Panc1 (cell line): ENCODE measurements at regions not wholly inside any gene's neighbourhood (a gene's known extent, or its start where the extent isn't known, plus 50 kb on each side); places are given as distances from the start of the nearest gene placed in this dataset.

Experiments
- ATAC-seq: fragments of 200-7000 bp; cut with Tn5 transposase; 2 replicates; pipeline ENCODE4 v1.9.1; 2020; ENCODE audit warnings: mild to moderate bottlenecking, moderate library complexity
- BruUV-seq: library from RNA; stranded (reverse); fragments of 400-500 nt; replicated peaks from 2 replicates; lab custom pipeline; 2021; lab: Mats Ljungman, UMichigan
- CTCF ChIA-PET: fragments of 300-600 bp; sonication (Branson Sonifier 250); formaldehyde crosslinking; loops from one replicate; lab custom pipeline; 2022; ENCODE audit warnings: antibody characterized with exemption; lab: Charles Lee
- POLR2A ChIA-PET: fragments of 300-600 bp; sonication (Branson Sonifier 250); formaldehyde crosslinking; loops from one replicate; lab custom pipeline; 2022; ENCODE audit warnings: antibody characterized with exemption; lab: Charles Lee
- DNase-seq: peaks from one replicate; pipeline ENCODE4 v3.0.0-alpha.2; 2010; ENCODE audit warnings: low read depth, low spot score
- H3K27ac ChIP-seq: 2 replicates; pipeline ENCODE4 v1.5.1; 2011; ENCODE audit warnings: mild to moderate bottlenecking, low read length, inconsistent platforms
- H3K27me3 ChIP-seq: fragments of 200-500 bp; sonication (Bioruptor generic); 2 replicates; pipeline ENCODE4 v1.6.0; 2014; ENCODE audit warnings: low read length, inconsistent platforms; ENCODE audit not compliant: control insufficient read depth, insufficient read depth
- H3K36me3 ChIP-seq: fragments of 200-500 bp; sonication (Bioruptor generic); 2 replicates; pipeline ENCODE4 v1.5.1; 2014; ENCODE audit warnings: inconsistent platforms, mild to moderate bottlenecking, low read length, moderate library complexity; ENCODE audit not compliant: control insufficient read depth, insufficient read depth
- H3K4me1 ChIP-seq: 2 replicates; pipeline ENCODE4 v1.5.1; 2011; ENCODE audit warnings: inconsistent platforms, mild to moderate bottlenecking, low read length, moderate library complexity; ENCODE audit not compliant: control insufficient read depth, insufficient read depth
- H3K4me3 ChIP-seq, 2 experiments: 2 replicates each; pipeline ENCODE4 v1.5.1; 2011 to 2012; ENCODE audit warnings: low read depth in 2 of 2, low read length in 2 of 2, mild to moderate bottlenecking in 2 of 2, inconsistent platforms in 1 of 2, moderate library complexity in 1 of 2
- H3K9me3 ChIP-seq: fragments of 200-500 bp; sonication (Bioruptor generic); 2 replicates; pipeline ENCODE4 v1.5.1; 2014; ENCODE audit warnings: low read depth, mild to moderate bottlenecking, inconsistent platforms, low read length, moderate library complexity; ENCODE audit not compliant: control insufficient read depth, insufficient read depth
- POLR2AphosphoS5 ChIP-seq: IDR thresholded peaks from 2 replicates; pipeline ENCODE4 v1.6.1; 2012; ENCODE audit warnings: mild to moderate bottlenecking, low read depth, low read length, moderate library complexity
- SIN3A ChIP-seq: IDR thresholded peaks from 2 replicates; pipeline ENCODE4 v1.6.1; 2012; ENCODE audit warnings: low read depth, mild to moderate bottlenecking, low read length, moderate library complexity, borderline replicate concordance; ENCODE audit not compliant: insufficient read depth
- TCF7L2 ChIP-seq: IDR thresholded peaks from 2 replicates; pipeline ENCODE4 v1.6.1; 2011; ENCODE audit warnings: mild to moderate bottlenecking, low read depth, low read length, inconsistent platforms
- in situ Hi-C: cut with HindIII; loops from 2 replicates; pipeline ENCODE4 v1.10.0; 2016; ENCODE audit warnings: low sequenced_read_pairs, low pct_unique_long_range_greater_than_20kb
- intact Hi-C: fragments of 100-400 bp; cut with micrococcal nuclease; formaldehyde crosslinking; loops from one replicate; pipeline ENCODE4 v1.10.0; 2022; ENCODE audit not compliant: unreplicated experiment
- TF ChIP-seq, protein P1 (sequence below), 2 experiments: IDR thresholded peaks; 2 replicates each; pipeline ENCODE4 v1.6.1; 2011 to 2012; ENCODE audit warnings: low read depth in 2 of 2, control low read depth in 1 of 2, low read length in 1 of 2, mild to moderate bottlenecking in 1 of 2, moderate library complexity in 1 of 2; ENCODE audit not compliant: insufficient read depth in 1 of 2
- TF ChIP-seq, protein P2 (sequence below): fragments of 450-650 bp; IDR thresholded peaks from 2 replicates; pipeline ENCODE4 v1.5.1; 2017; ENCODE audit warnings: mild to moderate bottlenecking

DNA sequence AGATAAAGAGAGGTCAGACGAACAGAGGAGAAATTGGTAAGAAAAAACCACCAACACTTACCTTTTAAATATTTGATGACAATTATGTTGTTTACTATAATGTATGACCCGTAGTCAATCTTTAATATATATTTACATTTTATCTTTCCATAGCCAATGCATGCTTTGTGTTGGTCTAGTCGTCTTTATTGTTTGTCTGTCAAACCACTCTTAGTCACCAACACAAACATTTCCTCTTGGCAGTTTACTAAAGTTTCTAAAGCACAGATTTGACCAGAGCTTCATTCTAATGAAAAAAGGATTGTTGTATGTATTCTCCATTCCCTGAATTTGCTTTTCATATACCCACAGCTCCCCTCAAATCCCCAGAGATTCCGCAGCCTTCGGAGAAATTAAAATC is 784.7 kb upstream of the PIK3C3 start:
- Histone ChIP-seq H3K36me3 (no peaks in the 10 kb centered on the region), H3K9me3 (no peaks in the 10 kb centered on the region), H3K27me3 (no peaks in the 10 kb centered on the region), H3K4me3 (no peak overlapping the region), H3K27ac (no peak overlapping the region), H3K4me1 (no peaks in the 10 kb centered on the region)
- ATAC-seq (no peak), DNase-seq (no peak)
- CTCF ChIA-PET = no interaction called here
- intact Hi-C loops = no loop called here
- in situ Hi-C loops = no loop called here
- TF ChIP-seq SIN3A = no peak
- TF ChIP-seq, protein P1, sequence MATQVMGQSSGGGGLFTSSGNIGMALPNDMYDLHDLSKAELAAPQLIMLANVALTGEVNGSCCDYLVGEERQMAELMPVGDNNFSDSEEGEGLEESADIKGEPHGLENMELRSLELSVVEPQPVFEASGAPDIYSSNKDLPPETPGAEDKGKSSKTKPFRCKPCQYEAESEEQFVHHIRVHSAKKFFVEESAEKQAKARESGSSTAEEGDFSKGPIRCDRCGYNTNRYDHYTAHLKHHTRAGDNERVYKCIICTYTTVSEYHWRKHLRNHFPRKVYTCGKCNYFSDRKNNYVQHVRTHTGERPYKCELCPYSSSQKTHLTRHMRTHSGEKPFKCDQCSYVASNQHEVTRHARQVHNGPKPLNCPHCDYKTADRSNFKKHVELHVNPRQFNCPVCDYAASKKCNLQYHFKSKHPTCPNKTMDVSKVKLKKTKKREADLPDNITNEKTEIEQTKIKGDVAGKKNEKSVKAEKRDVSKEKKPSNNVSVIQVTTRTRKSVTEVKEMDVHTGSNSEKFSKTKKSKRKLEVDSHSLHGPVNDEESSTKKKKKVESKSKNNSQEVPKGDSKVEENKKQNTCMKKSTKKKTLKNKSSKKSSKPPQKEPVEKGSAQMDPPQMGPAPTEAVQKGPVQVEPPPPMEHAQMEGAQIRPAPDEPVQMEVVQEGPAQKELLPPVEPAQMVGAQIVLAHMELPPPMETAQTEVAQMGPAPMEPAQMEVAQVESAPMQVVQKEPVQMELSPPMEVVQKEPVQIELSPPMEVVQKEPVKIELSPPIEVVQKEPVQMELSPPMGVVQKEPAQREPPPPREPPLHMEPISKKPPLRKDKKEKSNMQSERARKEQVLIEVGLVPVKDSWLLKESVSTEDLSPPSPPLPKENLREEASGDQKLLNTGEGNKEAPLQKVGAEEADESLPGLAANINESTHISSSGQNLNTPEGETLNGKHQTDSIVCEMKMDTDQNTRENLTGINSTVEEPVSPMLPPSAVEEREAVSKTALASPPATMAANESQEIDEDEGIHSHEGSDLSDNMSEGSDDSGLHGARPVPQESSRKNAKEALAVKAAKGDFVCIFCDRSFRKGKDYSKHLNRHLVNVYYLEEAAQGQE (IDR thresholded peaks at IDR 0.05; ENCODE audit: insufficient read depth in 1 of 2, low read depth in 2 of 2, low read length in 1 of 2) = no peak
- TF ChIP-seq, protein P2, sequence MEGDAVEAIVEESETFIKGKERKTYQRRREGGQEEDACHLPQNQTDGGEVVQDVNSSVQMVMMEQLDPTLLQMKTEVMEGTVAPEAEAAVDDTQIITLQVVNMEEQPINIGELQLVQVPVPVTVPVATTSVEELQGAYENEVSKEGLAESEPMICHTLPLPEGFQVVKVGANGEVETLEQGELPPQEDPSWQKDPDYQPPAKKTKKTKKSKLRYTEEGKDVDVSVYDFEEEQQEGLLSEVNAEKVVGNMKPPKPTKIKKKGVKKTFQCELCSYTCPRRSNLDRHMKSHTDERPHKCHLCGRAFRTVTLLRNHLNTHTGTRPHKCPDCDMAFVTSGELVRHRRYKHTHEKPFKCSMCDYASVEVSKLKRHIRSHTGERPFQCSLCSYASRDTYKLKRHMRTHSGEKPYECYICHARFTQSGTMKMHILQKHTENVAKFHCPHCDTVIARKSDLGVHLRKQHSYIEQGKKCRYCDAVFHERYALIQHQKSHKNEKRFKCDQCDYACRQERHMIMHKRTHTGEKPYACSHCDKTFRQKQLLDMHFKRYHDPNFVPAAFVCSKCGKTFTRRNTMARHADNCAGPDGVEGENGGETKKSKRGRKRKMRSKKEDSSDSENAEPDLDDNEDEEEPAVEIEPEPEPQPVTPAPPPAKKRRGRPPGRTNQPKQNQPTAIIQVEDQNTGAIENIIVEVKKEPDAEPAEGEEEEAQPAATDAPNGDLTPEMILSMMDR = no peak
- TF ChIP-seq POLR2AphosphoS5 = no peak
- no peak for TF ChIP-seq TCF7L2
- POLR2A ChIA-PET = no interaction called here
- BruUV-seq = no TSS peak

DNA sequence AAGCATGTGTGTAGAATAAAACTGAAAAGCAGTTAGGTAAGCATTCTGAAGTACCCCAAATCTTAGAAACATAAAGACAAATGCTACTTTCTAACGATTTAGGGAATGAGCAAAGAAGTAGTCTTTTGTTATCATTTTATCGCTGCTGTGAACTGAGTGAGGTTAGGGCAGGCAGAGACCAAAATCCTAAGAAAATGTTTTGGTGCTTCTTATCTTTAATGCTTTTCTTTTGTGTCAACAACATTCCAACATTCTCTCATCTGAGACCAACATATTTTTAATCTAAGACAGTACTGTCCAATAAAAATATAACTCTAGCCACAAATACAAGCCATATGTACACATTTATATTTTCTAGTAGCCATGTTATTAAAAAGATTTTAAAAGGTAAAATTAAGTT is 789.4 kb upstream of the PIK3C3 start:
- Histone ChIP-seq H3K27ac (no peak overlapping the region), H3K4me1 (no peaks in the 10 kb centered on the region), H3K9me3 (no peaks in the 10 kb centered on the region), H3K36me3 (no peaks in the 10 kb centered on the region), H3K4me3 (no peak overlapping the region), H3K27me3 (no peaks in the 10 kb centered on the region)
- in situ Hi-C loops = no loop called here
- no peak for TF ChIP-seq TCF7L2
- TF ChIP-seq, protein P2 = no peak
- TF ChIP-seq, protein P1 (IDR thresholded peaks at IDR 0.05; ENCODE audit: insufficient read depth in 1 of 2, low read depth in 2 of 2, low read length in 1 of 2) = no peak
- no peak for TF ChIP-seq POLR2AphosphoS5
- no peak for TF ChIP-seq SIN3A
- intact Hi-C loops = no loop called here
- CTCF ChIA-PET = no interaction called here
- POLR2A ChIA-PET = no interaction called here
- no peak for ATAC-seq
- DNase-seq = no peak
- BruUV-seq = no TSS peak
